GM08714 (cell line): ENCODE measurements at regions not wholly inside any gene's neighbourhood (a gene's known extent, or its start where the extent isn't known, plus 50 kb on each side); places are given as distances from the start of the nearest gene placed in this dataset.

ENCODE experiments used
- H3K4me3 ChIP-seq: fragments of 200-500 bp; sonication (Bioruptor generic); 2 replicates; pipeline ENCODE4 v1.5.1; 2014; ENCODE audit warnings: mild to moderate bottlenecking, low read length, inconsistent platforms
- ZNF274 ChIP-seq: IDR thresholded peaks from 2 replicates; pipeline ENCODE4 v1.6.1; 2012; ENCODE audit warnings: mild to moderate bottlenecking, low read depth, low read length

DNA sequence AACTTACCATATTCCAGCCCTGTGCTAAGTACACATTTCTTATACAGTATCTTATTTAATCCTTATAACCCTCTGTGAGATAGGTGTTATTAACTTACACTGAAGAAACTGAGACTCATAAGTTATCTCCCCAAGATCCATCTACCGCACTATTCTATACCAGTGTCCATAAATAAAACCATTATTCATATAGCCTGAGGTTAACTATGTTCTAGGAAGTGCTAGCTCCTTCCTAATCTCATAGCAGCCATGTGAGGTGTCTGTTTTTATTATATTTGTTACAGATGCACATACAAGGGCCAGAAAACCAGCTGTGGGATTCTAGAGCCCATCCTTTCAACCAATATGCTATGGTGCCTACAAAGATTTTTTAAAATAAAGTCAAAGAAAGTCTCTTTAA is 100.3 kb upstream of the RAP1B start:
- no peak for TF ChIP-seq ZNF274
- no peak overlapping the region for H3K4me3 ChIP-seq

- TF ChIP-seq ZNF274 = no peak
- H3K4me3 ChIP-seq = no peak overlapping the region
These were observed 95.8 kb upstream of the RAP1B start for GRCh38 chr12:68514807-68515411.

DNA sequence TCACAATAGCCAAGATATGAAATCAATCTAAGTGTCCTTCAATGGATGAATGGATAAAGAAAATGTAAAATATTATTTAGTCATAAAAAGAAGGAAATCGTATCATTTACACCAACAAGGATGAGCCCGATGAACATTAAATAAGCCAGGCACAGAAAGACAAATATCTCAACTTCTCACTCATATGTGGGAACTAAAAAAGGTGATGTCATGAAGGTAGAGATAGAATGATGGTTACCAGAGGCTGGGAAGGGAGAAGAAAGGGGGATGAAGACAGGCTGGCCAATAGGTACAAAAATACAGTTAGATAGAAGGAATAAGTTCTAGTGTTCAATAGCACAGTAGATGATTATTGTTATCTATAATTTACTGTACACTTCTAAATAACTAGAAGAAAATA is 94.9 kb upstream of the RAP1B start:
- no peak for TF ChIP-seq ZNF274

DNA sequence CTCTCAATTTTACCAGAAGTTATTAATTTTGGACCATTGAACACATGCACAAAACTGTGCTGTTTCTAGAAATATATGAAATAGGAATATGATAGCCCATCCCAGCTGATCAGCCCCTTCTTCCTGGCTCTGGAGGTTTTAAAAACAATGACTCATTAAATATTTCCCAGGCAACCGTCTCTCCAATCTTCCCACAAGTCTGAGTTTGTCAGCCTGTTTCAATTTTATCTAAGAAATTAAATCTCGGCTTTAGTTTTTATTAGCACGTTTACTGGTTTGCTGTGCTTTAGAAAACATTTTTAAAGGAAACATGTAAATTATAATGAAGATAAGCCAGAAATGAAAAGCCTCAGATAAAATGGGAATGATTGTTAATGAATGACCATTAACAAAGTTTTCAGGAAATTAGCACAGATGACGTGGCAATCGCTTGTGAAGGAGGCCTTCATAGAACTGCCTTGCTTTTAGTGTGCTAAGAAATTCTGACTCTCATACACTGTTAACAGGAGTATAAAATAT is 89.3 kb upstream of the RAP1B start:
- H3K4me3 ChIP-seq = no peak overlapping the region
- TF ChIP-seq ZNF274 = no peak

More for the DNA sequence above, 94.9 kb upstream of the RAP1B start:
- H3K4me3 ChIP-seq = no peak overlapping the region

GRCh38 chr12:68521848-68522502 is 88.7 kb upstream of the RAP1B start:
- TF ChIP-seq ZNF274 = no peak
- H3K4me3 ChIP-seq = no peak overlapping the region

DNA sequence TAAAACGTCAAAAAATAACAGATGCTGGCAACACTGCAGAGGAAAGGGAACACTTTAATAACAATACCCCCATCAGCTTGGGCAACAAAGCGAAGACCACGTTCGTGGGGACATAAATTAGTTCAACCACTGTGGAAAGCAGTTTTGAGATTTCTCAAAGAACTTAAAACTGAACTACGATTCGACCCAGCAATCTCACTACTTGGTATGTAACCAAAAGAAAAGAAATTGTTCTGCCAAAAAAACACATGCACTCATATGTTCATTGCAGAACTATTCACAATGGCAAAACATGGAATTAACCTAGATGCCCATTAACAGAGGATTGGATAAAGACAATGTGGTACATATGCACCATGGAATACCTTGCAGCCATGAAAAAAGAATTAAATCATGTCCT is 81.2 kb upstream of the RAP1B start:
- H3K4me3 ChIP-seq = no peak overlapping the region
- no peak for TF ChIP-seq ZNF274

- no peak for TF ChIP-seq ZNF274
- H3K4me3 ChIP-seq = no peak overlapping the region
These were observed 80.8 kb upstream of the RAP1B start for GRCh38 chr12:68529869-68530268.

DNA sequence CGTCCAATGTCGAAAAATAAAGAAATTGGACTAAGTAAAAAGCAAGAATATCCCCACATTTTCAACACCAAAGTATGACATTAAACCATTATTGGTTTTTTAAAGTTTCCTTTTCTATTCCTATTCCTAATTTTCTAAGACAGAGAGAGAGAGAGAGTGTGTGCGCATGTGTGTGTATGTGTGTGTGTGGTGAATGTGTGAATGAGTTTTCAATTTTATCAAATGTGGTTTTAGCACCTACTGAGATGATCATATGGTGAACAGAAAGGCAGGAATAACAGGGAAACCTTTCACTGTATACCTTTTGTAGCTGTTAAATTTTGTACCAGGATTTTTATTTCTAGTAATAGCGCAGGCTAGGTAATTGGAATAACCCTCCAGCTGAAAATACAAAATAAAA is 80.4 kb upstream of the RAP1B start:
- TF ChIP-seq ZNF274 = no peak
- H3K4me3 ChIP-seq = no peak overlapping the region

DNA sequence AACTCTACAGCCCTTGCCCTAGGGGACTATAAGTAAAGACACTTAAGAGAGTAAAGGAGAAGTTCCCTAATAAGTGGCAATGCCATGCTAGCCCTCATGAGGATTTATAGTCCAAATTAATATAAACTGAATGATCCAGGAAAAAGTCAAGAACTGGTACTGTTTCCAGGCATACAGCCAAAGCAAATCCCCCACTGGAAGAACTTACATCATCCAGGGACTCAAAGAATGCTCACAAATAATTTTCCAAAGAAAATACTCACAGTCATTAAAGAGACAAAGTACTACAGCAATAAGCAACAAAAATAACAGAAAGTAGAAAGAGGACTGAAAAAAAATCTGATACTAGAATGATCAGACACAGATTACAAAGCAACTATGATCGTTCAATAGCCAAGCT is 79.7 kb upstream of the RAP1B start:
- no peak overlapping the region for H3K4me3 ChIP-seq
- no peak for TF ChIP-seq ZNF274

- no peak overlapping the region for H3K4me3 ChIP-seq
- TF ChIP-seq ZNF274 = no peak
These were observed 78.4 kb upstream of the RAP1B start for GRCh38 chr12:68532204-68532886.

DNA sequence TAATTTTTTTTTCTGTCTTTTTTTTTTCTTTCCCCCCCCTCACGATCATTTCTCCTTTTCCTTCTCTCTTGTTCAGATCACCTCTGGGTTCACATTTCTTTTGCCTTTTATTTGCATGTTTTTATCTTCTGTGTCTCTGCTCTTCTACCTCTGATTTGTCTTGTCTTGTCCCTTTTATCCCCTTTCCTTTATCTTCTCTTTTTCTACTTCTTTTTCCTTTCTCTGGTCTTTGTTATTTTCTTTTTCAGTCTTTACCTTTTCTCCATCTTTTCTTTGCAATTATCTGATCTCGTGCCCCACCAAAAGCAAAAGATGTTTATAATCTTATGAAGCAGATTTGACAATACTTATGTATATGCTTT is 77.8 kb upstream of the RAP1B start:
- H3K4me3 ChIP-seq = no peak overlapping the region
- TF ChIP-seq ZNF274 = no peak

DNA sequence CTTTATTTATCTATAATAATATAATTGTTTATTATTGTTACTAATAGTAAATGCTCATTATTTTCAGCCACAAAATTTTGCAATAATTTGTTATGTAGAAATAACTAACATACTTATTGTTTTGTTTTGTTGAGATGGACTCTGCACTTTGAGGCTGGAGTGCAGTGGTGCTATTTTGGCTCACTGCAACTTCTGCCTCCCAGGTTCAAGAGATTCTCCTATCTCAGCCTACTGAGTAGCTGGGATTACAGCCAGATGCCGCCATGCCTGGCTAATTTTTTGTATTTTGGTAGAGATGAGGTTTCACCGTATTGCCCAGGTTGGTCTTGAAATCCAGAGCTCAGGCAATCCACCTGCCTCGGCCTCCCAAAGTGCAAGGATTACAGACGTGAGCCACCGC is 76.6 kb upstream of the RAP1B start:
- TF ChIP-seq ZNF274 = no peak
- H3K4me3 ChIP-seq = no peak overlapping the region

- no peak for TF ChIP-seq ZNF274
These were observed 73.7 kb upstream of the RAP1B start for GRCh38 chr12:68536885-68537485.

DNA sequence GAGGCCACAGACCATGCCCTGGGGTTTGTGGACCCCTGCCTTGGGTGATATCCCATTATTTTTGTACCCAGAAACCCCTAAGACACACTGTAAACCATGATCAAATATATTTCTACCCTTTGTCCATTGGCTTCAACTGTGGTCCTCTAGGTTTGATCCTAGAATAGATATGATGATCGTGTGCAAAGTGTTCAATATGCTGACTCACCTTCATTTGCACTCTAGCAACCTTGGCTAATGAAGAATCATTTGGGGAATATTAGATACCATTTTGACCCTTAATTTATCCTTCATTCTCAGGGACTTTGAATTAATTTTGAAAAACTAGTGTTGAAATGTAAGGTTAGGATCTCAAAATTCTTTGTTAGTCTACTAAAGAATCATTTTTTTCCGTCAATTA is 73.1 kb upstream of the RAP1B start:
- no peak overlapping the region for H3K4me3 ChIP-seq
- no peak for TF ChIP-seq ZNF274

More at GRCh38 chr12:68536885-68537485, 73.7 kb upstream of the RAP1B start:
- H3K4me3 ChIP-seq = no peak overlapping the region

DNA sequence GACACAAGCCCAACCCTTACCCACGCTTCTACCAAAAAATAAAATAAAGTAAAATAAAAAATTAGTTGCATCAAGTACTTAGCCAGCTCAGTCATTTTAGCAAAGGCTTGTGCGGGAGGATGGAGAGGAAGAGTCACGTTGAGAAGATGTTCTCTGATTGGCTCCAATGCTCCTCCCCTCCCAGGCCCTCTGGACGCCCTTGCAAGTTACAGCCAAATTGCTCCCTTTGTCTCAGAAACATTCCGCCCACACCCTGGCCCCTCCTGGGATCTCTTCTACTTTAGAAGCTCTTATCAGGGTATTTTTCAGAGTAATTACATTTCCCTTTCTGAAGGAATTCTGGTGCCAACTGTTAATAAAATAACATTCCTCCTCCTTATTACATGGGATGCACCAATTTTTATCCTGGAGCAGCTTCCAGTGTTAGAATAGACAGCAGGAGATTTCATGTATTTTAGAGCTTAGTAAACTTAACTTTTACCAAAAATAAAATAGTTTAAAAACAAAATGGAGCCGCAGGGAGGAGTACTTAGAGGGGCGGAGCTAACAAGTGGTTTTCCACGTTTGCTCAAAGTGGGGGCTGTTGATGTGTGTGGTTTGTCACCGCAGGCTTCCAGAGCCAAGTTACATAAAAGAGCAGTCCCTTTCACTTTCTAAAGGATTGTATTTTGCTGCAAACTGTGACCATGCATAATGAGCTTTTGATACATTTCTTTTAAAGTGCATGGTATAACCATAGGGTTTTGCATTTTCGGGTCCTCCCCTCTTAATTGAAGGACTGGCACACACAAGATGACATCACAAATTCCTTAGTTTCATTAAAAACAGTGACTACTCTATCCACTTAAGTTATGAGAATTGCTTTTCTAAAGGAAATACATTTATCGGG is 71.7 kb upstream of the RAP1B start:
- no peak for TF ChIP-seq ZNF274
- no peak overlapping the region for H3K4me3 ChIP-seq
